Upper lobe of right lung (tissue), 1 donor: ENCODE measurements at regions not wholly inside any gene's neighbourhood (a gene's known extent, or its start where the extent isn't known, plus 50 kb on each side); places are given as distances from the start of the nearest gene placed in this dataset.

Source experiments
- ATAC-seq: fragments of 200-7000 bp; cut with Tn5 transposase; one replicate; pipeline ENCODE4 v1.9.1; 2020; ENCODE audit warnings: mild to moderate bottlenecking, moderate library complexity
- DNase-seq: peaks from one replicate; pipeline ENCODE4 v3.0.0-alpha.2; 2020
- H3K27ac ChIP-seq: fragments of 200-600 bp; one replicate; pipeline ENCODE4 v1.8.0; 2022
- H3K27me3 ChIP-seq: fragments of 200-600 bp; one replicate; pipeline ENCODE4 v1.8.0; 2022; ENCODE audit warnings: mild to moderate bottlenecking
- H3K36me3 ChIP-seq: fragments of 200-600 bp; one replicate; pipeline ENCODE4 v1.8.0; 2022
- H3K4me1 ChIP-seq: fragments of 200-600 bp; one replicate; pipeline ENCODE4 v1.8.0; 2022
- H3K4me3 ChIP-seq: fragments of 200-600 bp; one replicate; pipeline ENCODE4 v1.8.0; 2022; ENCODE audit warnings: mild to moderate bottlenecking
- H3K9me3 ChIP-seq: fragments of 200-600 bp; one replicate; pipeline ENCODE4 v1.8.0; 2022
- intact Hi-C: fragments of 100-400 bp; cut with DNase I; formaldehyde crosslinking; loops from one replicate; pipeline ENCODE4 v1.11.0; 2022
- TF ChIP-seq, protein P1 (sequence below): fragments of 200-600 bp; IDR thresholded peaks from one replicate; pipeline ENCODE4 v1.8.0; 2022; ENCODE audit warnings: antibody characterized with exemption
- donor health status: DM: no; HTN: yes; CAD: no; lungs with severe emphysema.

DNA sequence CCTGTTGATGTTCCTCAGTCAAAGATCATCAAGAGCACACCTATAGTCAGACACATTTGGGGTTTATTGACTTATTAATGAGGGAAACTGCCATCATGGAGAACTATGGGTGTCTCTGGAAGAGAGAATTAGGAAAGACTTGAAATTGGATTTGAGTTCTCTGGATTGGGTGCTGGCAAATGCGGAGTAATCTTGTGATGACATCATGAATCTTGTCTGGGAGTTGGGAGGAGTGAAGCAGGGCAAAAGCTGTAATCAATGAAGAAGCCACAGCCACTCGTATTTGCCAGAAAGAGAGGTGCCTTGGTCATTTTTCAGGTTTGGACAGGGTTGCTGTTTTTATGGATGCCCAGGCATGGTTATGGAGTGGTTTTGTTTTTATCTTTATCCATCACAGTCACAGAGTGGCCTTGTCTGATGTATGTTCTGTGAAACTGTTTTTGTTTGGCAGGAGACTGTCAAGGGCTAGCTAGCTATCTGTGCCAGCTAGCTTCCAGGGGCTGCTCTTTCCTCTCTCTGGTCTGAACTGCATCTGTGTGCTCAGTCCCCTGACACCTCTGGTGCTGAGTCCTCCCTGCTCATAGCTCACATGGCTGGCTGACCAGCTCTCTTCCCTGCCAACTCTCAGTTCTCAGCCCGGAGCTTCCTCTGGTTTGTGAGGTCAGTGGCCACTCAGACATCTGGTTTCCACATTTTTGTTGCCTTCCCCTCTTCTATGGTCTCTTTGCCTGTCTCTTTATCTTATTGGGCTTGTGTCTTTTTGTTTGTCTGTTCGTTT lies 193.4 kb upstream of the RMP24 start:
- ATAC-seq (no peak), DNase-seq (no peak)
- intact Hi-C loops: no loop called here
- Histone ChIP-seq H3K36me3 (no peaks in the 10 kb centered on the region), H3K27ac (no peak overlapping the region), H3K27me3 (peaks cover 4% of the 10 kb centered on the region), H3K9me3 (no peaks in the 10 kb centered on the region), H3K4me3 (no peak overlapping the region), H3K4me1 (no peaks in the 10 kb centered on the region)
- TF ChIP-seq, protein P1, sequence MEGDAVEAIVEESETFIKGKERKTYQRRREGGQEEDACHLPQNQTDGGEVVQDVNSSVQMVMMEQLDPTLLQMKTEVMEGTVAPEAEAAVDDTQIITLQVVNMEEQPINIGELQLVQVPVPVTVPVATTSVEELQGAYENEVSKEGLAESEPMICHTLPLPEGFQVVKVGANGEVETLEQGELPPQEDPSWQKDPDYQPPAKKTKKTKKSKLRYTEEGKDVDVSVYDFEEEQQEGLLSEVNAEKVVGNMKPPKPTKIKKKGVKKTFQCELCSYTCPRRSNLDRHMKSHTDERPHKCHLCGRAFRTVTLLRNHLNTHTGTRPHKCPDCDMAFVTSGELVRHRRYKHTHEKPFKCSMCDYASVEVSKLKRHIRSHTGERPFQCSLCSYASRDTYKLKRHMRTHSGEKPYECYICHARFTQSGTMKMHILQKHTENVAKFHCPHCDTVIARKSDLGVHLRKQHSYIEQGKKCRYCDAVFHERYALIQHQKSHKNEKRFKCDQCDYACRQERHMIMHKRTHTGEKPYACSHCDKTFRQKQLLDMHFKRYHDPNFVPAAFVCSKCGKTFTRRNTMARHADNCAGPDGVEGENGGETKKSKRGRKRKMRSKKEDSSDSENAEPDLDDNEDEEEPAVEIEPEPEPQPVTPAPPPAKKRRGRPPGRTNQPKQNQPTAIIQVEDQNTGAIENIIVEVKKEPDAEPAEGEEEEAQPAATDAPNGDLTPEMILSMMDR: no peak

DNA sequence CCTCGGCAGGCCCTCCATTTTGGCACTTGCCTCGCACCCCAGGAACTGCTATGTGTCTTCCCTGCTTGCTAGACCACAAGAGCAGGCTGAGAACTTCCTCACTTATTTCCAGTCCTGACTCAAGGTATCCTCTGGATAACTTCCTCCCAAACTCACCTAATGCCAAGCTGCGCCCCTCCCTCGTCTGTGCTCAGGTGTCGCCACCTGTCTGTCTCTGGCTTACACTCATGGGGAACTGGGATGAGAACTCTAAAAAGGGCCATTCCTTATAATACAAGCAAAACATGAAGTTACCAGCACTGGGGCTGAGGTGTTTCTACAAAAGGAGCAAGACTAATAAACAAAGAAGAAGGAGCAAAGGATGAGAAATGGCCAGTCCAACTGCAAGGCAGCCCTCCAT lies 191.5 kb upstream of the RMP24 start:
- TF ChIP-seq, protein P1: no peak
- Histone ChIP-seq H3K4me3 (no peak overlapping the region), H3K36me3 (no peaks in the 10 kb centered on the region), H3K9me3 (no peaks in the 10 kb centered on the region), H3K27ac (no peak overlapping the region), H3K4me1 (no peaks in the 10 kb centered on the region), H3K27me3 (peaks cover 4% of the 10 kb centered on the region)
- intact Hi-C loops: no loop called here
- ATAC-seq: no peak
- no peak for DNase-seq

GRCh38 chr18:35782926-35783325 lies 189.6 kb upstream of the RMP24 start:
- DNase-seq: no peak
- no peak overlapping the region for H3K4me3 ChIP-seq
- H3K4me1 ChIP-seq: no peaks in the 10 kb centered on the region
- H3K36me3 ChIP-seq: no peaks in the 10 kb centered on the region
- peaks cover 4% of the 10 kb centered on the region for H3K27me3 ChIP-seq
- H3K27ac ChIP-seq: no peak overlapping the region
- H3K9me3 ChIP-seq: no peaks in the 10 kb centered on the region
- TF ChIP-seq, protein P1: no peak
- intact Hi-C loops: no loop called here
- ATAC-seq: no peak

GRCh38 chr18:35786365-35787042 lies 186.0 kb upstream of the RMP24 start:
- Histone ChIP-seq H3K9me3 (no peaks in the 10 kb centered on the region), H3K36me3 (no peaks in the 10 kb centered on the region), H3K4me3 (no peak overlapping the region), H3K4me1 (no peaks in the 10 kb centered on the region), H3K27me3 (no peaks in the 10 kb centered on the region), H3K27ac (no peak overlapping the region)
- no peak for DNase-seq
- intact Hi-C loops: no loop called here
- TF ChIP-seq, protein P1: no peak
- no peak for ATAC-seq

DNA sequence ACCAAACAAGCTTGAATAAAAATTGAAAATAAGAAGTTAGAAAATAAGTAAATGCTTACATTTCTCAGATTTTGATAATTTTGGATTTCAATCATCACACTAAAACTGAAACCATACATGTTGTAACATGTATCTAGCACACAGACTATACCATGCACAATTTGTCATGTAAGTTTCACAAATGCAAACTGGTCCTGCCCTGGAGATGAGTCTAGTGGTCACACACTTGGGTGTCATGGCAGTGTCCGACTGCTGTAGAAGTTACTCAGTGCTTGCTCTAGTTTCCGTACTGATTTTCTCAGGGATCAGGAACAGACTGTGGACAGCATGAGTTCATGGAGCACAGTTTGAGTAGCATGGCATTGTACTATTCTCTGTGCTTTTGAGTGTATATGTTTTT lies 182.9 kb upstream of the RMP24 start:
- H3K4me1 ChIP-seq: no peaks in the 10 kb centered on the region
- H3K27me3 ChIP-seq: no peaks in the 10 kb centered on the region
- ATAC-seq: no peak
- no peak overlapping the region for H3K4me3 ChIP-seq
- no peaks in the 10 kb centered on the region for H3K9me3 ChIP-seq
- intact Hi-C loops: no loop called here
- H3K36me3 ChIP-seq: no peaks in the 10 kb centered on the region
- DNase-seq: no peak
- TF ChIP-seq, protein P1: no peak
- no peak overlapping the region for H3K27ac ChIP-seq
